Adrenal gland (tissue), 5 donors: ENCODE measurements at regions not wholly inside any gene's neighbourhood (a gene's known extent, or its start where the extent isn't known, plus 50 kb on each side); places are given as distances from the start of the nearest gene placed in this dataset.

ENCODE experiments used
- CTCF ChIP-seq, 6 experiments: fragments of 450-650 bp in 4 of 6; fragments of 200-600 bp in 2 of 6; sonication (generic) in 1 of 6; IDR thresholded peaks; 1 replicate in 5 of 6; 2 replicates in 1 of 6; pipeline versions ENCODE4 v1.5.1 to v1.8.0; 2016 to 2021; ENCODE audit warnings: antibody characterized with exemption in 6 of 6, mild to moderate bottlenecking in 2 of 6, moderate library complexity in 1 of 6
- POLR2A ChIP-seq, 2 donors: fragments of 450-650 bp; IDR thresholded peaks; one replicate each; pipeline ENCODE4 v1.6.1; 2017; ENCODE audit warnings: antibody characterized with exemption in 2 of 2, mild to moderate bottlenecking in 2 of 2, moderate library complexity in 1 of 2
- donor health status: DM: no; HTN: no; CAD: no.

GRCh38 chr2:143870696-143871095, 649.2 kb downstream of the ZEB2 start:
- TF ChIP-seq POLR2A (IDR thresholded peaks at IDR 0.05) (no peak), CTCF (IDR thresholded peaks at IDR 0.05) (no peak)
